C4-2B (cell line): ENCODE measurements at regions not wholly inside any gene's neighbourhood (a gene's known extent, or its start where the extent isn't known, plus 50 kb on each side); places are given as distances from the start of the nearest gene placed in this dataset.
"Not testable (repeated sequence)": the region's sequence is repeated elsewhere in the genome, so short reads cannot be mapped to it uniquely, and the experiment has no call there.

Experiments
- CTCF ChIP-seq: fragments of 450-650 bp; conservative IDR thresholded peaks from 2 replicates; pipeline ENCODE4 v1.5.1; 2017; ENCODE audit warnings: mild to moderate bottlenecking
- ZFX ChIP-seq: fragments of 450-650 bp; IDR thresholded peaks from 2 replicates; pipeline ENCODE4 v1.6.1; 2017

GRCh38 chr1:195847957-195848875, 760.0 kb downstream of the KCNT2 start:
- TF ChIP-seq CTCF, ZFX: not testable (repeated sequence)
